B cell (primary cell): ENCODE measurements at regions not wholly inside any gene's neighbourhood (a gene's known extent, or its start where the extent isn't known, plus 50 kb on each side); places are given as distances from the start of the nearest gene placed in this dataset.

Experiments
- ATAC-seq: fragments of 200-7000 bp; cut with Tn5 transposase; one replicate; pipeline ENCODE4 v1.10.0; 2021; ENCODE audit warnings: low read depth, mild to moderate bottlenecking, moderate number of reproducible peaks, moderate library complexity
- CTCF ChIA-PET: fragments of 350-600 bp; sonication (Branson Sonifier 250); formaldehyde crosslinking; loops from one replicate; lab custom pipeline; 2021; ENCODE audit warnings: antibody characterized with exemption, inconsistent platforms; lab: Charles Lee
- POLR2A ChIA-PET: fragments of 350-600 bp; sonication (Branson Sonifier 250); formaldehyde crosslinking; loops from one replicate; lab custom pipeline; 2021; ENCODE audit warnings: antibody characterized with exemption; lab: Charles Lee
- DNase-seq: peaks from one replicate; pipeline ENCODE4 v3.0.0; 2013
- H2AFZ ChIP-seq: 2 replicates; pipeline ENCODE4 v1.6.1; 2012; ENCODE audit warnings: mild to moderate bottlenecking, low read depth, low read length; ENCODE audit not compliant: insufficient read depth, poor library complexity, severe bottlenecking
- H3K27ac ChIP-seq, 2 donors: 1 replicate in 1 of 2; 2 replicates in 1 of 2; pipeline ENCODE4 v1.5.1; 2012 to 2013; ENCODE audit warnings: low read length in 2 of 2, mild to moderate bottlenecking in 2 of 2, moderate library complexity in 1 of 2
- H3K27me3 ChIP-seq, 4 experiments: fragments of 200-600 bp in 1 of 4; sonication (generic) in 1 of 4; replicated peaks in 1 of 4; 1 replicate in 2 of 4; 2 replicates in 2 of 4; pipeline versions ENCODE4 v1.6.1 to v1.7.0; 2013 to 2016; ENCODE audit warnings: low read length in 3 of 4, mild to moderate bottlenecking in 2 of 4, mixed read lengths in 1 of 4, moderate library complexity in 1 of 4; ENCODE audit not compliant: insufficient read depth in 4 of 4, control insufficient read depth in 3 of 4; ENCODE audit errors: control extremely low read depth in 1 of 4
- H3K36me3 ChIP-seq, 2 experiments: replicated peaks in 1 of 2; 1 replicate in 1 of 2; 2 replicates in 1 of 2; pipeline versions ENCODE4 v1.6.1 to v1.7.1; 2013; ENCODE audit warnings: low read length in 1 of 2; ENCODE audit not compliant: insufficient read depth in 2 of 2, control insufficient read depth in 1 of 2; ENCODE audit errors: control extremely low read depth in 1 of 2, extremely low read depth in 1 of 2
- H3K4me1 ChIP-seq, 2 donors: fragments of 200-600 bp in 1 of 2; sonication (generic) in 1 of 2; 1 replicate in 1 of 2; 2 replicates in 1 of 2; pipeline versions ENCODE4 v1.5.1 to v1.6.1; 2013 to 2017; ENCODE audit warnings: low read length in 2 of 2; ENCODE audit not compliant: control insufficient read depth in 2 of 2, insufficient read depth in 2 of 2
- H3K4me2 ChIP-seq: replicated peaks from 2 replicates; pipeline ENCODE3; 2012; ENCODE audit warnings: mild to moderate bottlenecking, low read depth, low read length; ENCODE audit not compliant: poor library complexity, severe bottlenecking
- H3K4me3 ChIP-seq, 5 experiments: fragments of 200-600 bp in 1 of 5; sonication (generic) in 1 of 5; 1 replicate in 3 of 5; 2 replicates in 2 of 5; pipeline versions ENCODE4 v1.5.1 to v1.7.0; 2011 to 2016; ENCODE audit warnings: low read length in 4 of 5, mild to moderate bottlenecking in 4 of 5, low read depth in 2 of 5, control low read depth in 1 of 5, moderate library complexity in 1 of 5; ENCODE audit not compliant: insufficient read depth in 1 of 5; ENCODE audit errors: control extremely low read depth in 1 of 5, extremely low read depth in 1 of 5
- H3K79me2 ChIP-seq: fragments of 200-600 bp; sonication (generic); one replicate; pipeline ENCODE4 v1.6.0; 2016; ENCODE audit warnings: low read length; ENCODE audit not compliant: control insufficient read depth, insufficient read depth
- H3K9ac ChIP-seq: fragments of 200-600 bp; sonication (generic); 2 replicates; pipeline ENCODE4 v1.6.1; 2017; ENCODE audit warnings: mild to moderate bottlenecking, low read length, moderate library complexity
- H3K9me3 ChIP-seq, 3 donors: one replicate each; pipeline versions ENCODE4 v1.6.1 to v1.7.1; 2013; ENCODE audit warnings: low read length in 2 of 3; ENCODE audit not compliant: control insufficient read depth in 2 of 3, insufficient read depth in 1 of 3; ENCODE audit errors: control extremely low read depth in 1 of 3
- H4K20me1 ChIP-seq: 2 replicates; pipeline ENCODE4 v1.6.0; 2012; ENCODE audit warnings: mild to moderate bottlenecking, low read length; ENCODE audit not compliant: insufficient read depth, control insufficient read depth, poor library complexity, severe bottlenecking
- H3K27ac Mint-ChIP-seq: one replicate; pipeline ENCODE4 v1.8.0; 2021; ENCODE audit warnings: mixed read lengths
- H3K27me3 Mint-ChIP-seq: one replicate; pipeline ENCODE4 v1.8.0; 2021; ENCODE audit warnings: mixed read lengths
- H3K4me1 Mint-ChIP-seq: one replicate; pipeline ENCODE4 v1.8.0; 2021; ENCODE audit warnings: mixed read lengths
- H3K4me3 Mint-ChIP-seq: one replicate; pipeline ENCODE4 v1.8.0; 2021; ENCODE audit warnings: mixed read lengths
- H3K9me3 Mint-ChIP-seq: one replicate; pipeline ENCODE4 v1.8.0; 2022; ENCODE audit warnings: mixed read lengths; ENCODE audit not compliant: insufficient read depth
- CTCF ChIP-seq: fragments of 200-600 bp; IDR thresholded peaks from one replicate; pipeline ENCODE4 v1.8.0; 2022; ENCODE audit warnings: antibody characterized with exemption, mild to moderate bottlenecking
- EZH2 ChIP-seq: IDR thresholded peaks from 2 replicates; pipeline ENCODE4 v1.6.1; 2012; ENCODE audit warnings: borderline replicate concordance, low read depth, mild to moderate bottlenecking, moderate library complexity, low read length; ENCODE audit not compliant: insufficient read depth, poor library complexity, severe bottlenecking
- WGBS: methylation state at CpG from one replicate; pipeline ENCODE4 v1.1.5; 2013; ENCODE audit warnings: missing lambda C conversion rate; ENCODE audit not compliant: insufficient coverage; 5-methylcytosine and 5-hydroxymethylcytosine counted together
- intact Hi-C: fragments of 100-400 bp; cut with micrococcal nuclease; formaldehyde crosslinking; loops from one replicate; pipeline ENCODE4 v1.10.0; 2022

GRCh38 chr3:80470433-80470832, 702.6 kb upstream of the ROBO1 start:
- H3K9me3 Mint-ChIP-seq: peaks cover 6% of the 10 kb centered on the region
- TF ChIP-seq EZH2 (no peak), CTCF (no peak)
- H3K9me3 ChIP-seq: peaks cover 0 to 8% (median 0%) of the 10 kb centered on the region in 3 donors
- H3K27ac Mint-ChIP-seq: no peak overlapping the region
- no peak overlapping the region for H3K9ac ChIP-seq
- H3K4me3 ChIP-seq: no peak overlapping the region
- ATAC-seq (no peak), DNase-seq (no peak)
- H3K4me3 Mint-ChIP-seq: no peak overlapping the region
- POLR2A ChIA-PET: no interaction called here
- no peaks in the 10 kb centered on the region for H3K79me2 ChIP-seq
- no peaks in the 10 kb centered on the region for H3K27me3 Mint-ChIP-seq
- no peaks in the 10 kb centered on the region for H3K36me3 ChIP-seq
- no peak overlapping the region for H2AFZ ChIP-seq
- intact Hi-C loops: no loop called here
- no peaks in the 10 kb centered on the region for H3K27me3 ChIP-seq
- H3K27ac ChIP-seq: no peak overlapping the region
- H3K4me1 Mint-ChIP-seq: no peaks in the 10 kb centered on the region
- H4K20me1 ChIP-seq: no peaks in the 10 kb centered on the region
- no peaks in the 10 kb centered on the region for H3K4me1 ChIP-seq
- CTCF ChIA-PET: no interaction called here
- no peak overlapping the region for H3K4me2 ChIP-seq
- no CpG with 5 or more reads among the region's 2 CpGs for WGBS

GRCh38 chr3:80465746-80466145, 697.9 kb upstream of the ROBO1 start:
- DNase-seq: no peak
- no peaks in the 10 kb centered on the region for H3K4me1 ChIP-seq
- H3K4me1 Mint-ChIP-seq: no peaks in the 10 kb centered on the region

More at GRCh38 chr3:80465746-80466145, 697.9 kb upstream of the ROBO1 start:
- Mint-ChIP-seq H3K9me3 (peaks cover 9% of the 10 kb centered on the region), H3K4me3 (no peak overlapping the region), H3K27me3 (no peaks in the 10 kb centered on the region), H3K27ac (no peak overlapping the region)
- 100% methylated on average over 1 of the region's 1 CpG for whole genome bisulfite sequencing
- CTCF ChIA-PET: no interaction called here
- POLR2A ChIA-PET: no interaction called here
- ATAC-seq: no peak
- Histone ChIP-seq H3K9ac (no peak overlapping the region), H3K36me3 (no peaks in the 10 kb centered on the region), H2AFZ (no peak overlapping the region), H3K27ac (no peak overlapping the region), H3K4me2 (no peak overlapping the region), H4K20me1 (no peaks in the 10 kb centered on the region), H3K9me3 (peaks cover 0 to 3% (median 0%) of the 10 kb centered on the region in 3 donors), H3K4me3 (no peak overlapping the region), H3K27me3 (no peaks in the 10 kb centered on the region), H3K79me2 (no peaks in the 10 kb centered on the region)
- TF ChIP-seq CTCF (no peak), EZH2 (no peak)
- intact Hi-C loops: no loop called here
